Activated gamma-delta T cell treated with Interleukin-2 at 50 U/mL for 16 hours (primary cell): ENCODE measurements at regions not wholly inside any gene's neighbourhood (a gene's known extent, or its start where the extent isn't known, plus 50 kb on each side); places are given as distances from the start of the nearest gene placed in this dataset.

Source experiments
- DNase-seq: peaks from one replicate; pipeline ENCODE4 v3.0.0-alpha.2; 2020

GRCh38 chr2:2674831-2675230 is 343.8 kb upstream of the MYT1L start:
- no peak for DNase-seq

GRCh38 chr2:2673406-2673805 is 342.3 kb upstream of the MYT1L start:
- DNase-seq, result no peak

DNA sequence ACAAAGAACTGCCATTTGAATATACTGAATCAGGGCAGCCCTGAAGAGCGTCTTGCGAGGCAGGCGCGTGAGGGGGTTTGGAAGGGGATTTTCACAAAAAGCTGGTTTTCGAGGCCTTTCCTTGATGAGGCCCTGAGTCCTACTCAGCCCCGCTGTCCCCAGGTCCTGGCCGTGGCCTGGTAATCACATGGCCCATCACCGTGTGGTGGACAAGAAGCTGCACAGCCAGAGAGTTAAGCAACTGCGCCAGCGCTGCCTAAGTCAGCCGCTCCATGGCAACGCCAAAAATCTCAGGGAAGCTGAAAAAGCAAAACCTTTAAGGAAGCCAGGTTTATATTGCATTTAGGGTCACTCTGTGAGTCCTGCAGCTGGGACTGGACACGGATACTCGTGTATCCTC is 341.2 kb upstream of the MYT1L start:
- no peak for DNase-seq

- DNase-seq, result no peak
Observed at GRCh38 chr2:2671826-2672225, 340.8 kb upstream of the MYT1L start.

DNA sequence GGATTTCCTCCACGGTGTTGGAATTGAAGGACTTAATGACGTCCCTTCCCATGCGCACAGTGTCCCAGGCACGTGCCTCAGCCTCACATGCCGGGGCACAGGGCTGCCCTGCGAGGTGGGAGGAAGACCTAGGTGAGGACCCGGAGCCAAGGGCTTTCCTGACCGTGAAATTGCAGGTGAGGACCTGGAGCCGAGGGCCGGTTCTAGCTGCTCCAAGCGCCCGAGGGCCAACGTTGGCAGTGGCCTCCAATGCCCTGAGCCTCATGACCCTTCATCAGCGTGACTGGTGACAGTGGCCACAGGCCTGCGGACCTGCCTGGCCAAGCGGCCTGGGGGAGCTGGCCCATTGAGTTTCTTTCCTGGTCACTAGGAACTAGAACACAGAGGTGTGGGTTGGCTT is 338.2 kb upstream of the MYT1L start:
- DNase-seq, result no peak

GRCh38 chr2:2668681-2669265 is 337.7 kb upstream of the MYT1L start:
- DNase-seq, result no peak

DNA sequence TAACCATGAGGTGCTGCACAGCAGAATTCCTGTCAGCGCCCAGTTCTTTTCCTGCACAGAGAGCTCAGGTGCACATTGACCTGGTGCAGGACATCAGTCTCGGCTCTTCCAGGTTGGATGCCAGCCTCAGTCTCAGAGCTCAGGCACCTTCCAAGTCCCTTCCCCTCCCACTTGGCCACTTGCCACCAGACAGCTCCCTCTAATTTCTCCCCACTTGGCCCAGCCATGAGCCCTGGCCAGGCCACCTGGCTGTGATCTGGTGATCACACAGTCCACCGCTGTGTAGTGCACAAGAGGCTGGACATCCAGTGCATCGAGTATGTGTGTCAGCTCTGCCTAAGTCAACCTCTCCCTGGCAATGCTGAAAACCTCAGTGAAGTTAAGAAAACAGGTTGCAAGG is 336.6 kb upstream of the MYT1L start:
- DNase-seq, result no peak

- DNase-seq, result no peak
Observed at GRCh38 chr2:2665834-2666133, 334.7 kb upstream of the MYT1L start.

- no peak for DNase-seq
Observed at GRCh38 chr2:2664989-2665833, 334.1 kb upstream of the MYT1L start.

DNA sequence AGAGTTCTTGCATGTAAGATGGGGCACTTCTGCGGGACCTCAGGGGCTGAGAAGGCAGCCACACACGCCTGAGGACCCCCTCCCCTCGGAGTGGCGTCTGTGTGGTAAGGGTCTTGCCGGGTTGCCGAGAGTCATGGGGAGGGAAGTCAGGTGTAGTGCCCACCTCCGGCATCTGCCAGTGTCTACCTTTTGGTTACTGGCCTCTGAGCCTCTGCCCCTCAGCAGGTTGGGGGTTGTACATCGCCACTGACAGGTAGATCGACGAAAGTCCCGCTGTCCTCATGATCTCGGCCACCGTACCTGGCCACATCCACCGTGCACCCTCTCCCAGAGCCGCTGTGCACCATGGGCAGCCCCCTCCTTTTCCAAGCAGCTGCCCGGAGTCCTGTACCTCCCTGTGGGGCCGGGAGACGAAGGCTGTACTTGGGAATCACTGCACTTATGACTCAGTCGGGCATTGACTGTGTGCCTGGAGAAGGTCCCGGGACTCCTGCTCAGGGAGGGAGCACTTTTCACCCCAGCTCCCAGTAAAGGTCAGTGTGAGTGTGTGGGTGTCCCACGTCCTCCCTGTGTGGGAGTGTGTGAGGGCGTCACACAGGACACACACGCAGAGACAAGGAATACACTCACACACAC is 332.4 kb upstream of the MYT1L start:
- no peak for DNase-seq

GRCh38 chr2:2662847-2663356 is 331.8 kb upstream of the MYT1L start:
- DNase-seq, result no peak

- no peak for DNase-seq
Observed at GRCh38 chr2:2662037-2662846, 331.2 kb upstream of the MYT1L start.

DNA sequence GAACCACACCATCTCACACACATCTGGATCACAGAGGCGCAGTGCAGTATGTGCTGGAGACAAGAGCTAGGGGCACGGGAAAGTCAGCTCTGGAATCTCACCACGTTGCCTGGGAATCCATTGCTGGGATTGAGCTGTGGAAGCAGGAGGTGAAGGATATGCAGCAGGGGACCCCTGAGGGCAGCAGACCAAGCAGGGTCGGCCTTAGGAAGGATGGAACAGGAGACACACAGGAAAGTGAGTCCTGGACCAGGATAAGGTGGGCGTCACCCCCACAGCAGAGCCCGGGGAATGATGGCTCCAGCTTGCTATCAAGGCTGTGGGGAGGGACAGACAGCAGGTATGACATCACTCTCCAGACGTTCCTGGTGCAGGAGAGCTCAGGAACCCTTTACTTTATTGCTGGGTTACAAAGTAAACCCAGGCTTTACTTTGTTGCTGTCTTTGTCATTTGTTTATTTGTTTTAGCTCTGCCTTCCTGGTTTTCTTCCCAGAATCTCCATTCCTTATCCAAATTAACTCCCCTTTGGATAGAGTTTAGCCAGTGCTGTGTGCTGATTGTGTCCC is 329.8 kb upstream of the MYT1L start:
- DNase-seq, result no peak

GRCh38 chr2:2657121-2657962 is 326.3 kb upstream of the MYT1L start:
- DNase-seq, result no peak

- no peak for DNase-seq
Observed at GRCh38 chr2:2656115-2657011, 325.3 kb upstream of the MYT1L start.

GRCh38 chr2:2655453-2656114 is 324.5 kb upstream of the MYT1L start:
- no peak for DNase-seq

DNA sequence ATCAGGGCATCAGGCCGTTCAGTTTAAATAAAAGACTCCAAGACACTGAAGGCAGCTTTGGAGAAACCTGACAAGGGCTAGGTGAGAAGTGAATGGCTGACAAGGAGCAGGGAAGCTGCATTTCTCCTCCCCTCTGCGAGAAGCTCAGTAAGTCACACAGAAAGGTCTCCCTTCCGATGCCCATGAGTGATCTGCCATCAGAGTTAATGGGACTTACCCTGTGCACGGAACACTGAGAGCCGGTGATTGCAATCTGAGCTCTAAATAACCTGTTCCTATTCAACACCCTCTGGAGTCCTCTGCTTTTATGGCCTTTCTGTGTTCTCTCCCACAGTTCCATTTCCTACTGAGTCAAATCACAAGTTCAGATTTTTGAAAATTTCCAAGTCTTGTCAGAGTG is 322.2 kb upstream of the MYT1L start:
- no peak for DNase-seq

DNA sequence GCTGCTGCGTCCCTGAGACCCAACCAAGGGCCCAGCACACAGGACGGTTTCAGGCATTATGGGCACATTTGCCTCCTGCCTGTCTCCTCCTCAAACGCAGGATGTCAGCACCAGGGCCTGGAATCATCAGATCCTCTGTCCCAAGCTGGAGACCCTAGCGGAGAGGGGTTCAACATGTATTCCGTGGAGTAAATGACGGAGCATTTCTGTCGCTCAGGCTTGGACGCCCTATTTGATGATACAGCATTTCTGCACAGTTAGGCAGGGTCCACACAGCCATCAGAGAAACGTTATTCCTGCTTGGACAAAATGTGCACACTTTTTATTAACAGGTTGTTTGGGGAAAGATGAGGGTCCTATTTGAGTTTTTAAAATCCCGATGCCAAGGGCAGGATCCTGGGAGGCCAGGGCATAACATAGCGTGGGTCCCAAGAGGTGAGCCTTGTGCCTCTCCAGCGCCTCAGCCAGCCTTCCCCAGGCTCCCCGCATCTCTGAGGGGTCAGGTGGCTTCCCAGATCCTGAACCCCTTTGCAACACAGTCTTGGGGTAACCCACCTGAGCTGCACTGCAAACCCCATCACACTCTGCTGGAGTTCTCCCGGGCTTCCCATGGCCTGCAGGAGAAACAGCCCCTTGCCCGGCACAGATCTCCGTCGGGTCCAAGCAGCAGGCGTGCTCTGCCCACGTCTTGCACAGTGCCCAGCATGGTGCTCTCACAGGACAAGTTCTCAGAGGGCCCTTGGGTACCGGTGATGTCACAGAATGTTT is 319.7 kb upstream of the MYT1L start:
- DNase-seq, result no peak
